Smooth muscle cell (in vitro differentiated cells): ENCODE measurements at regions not wholly inside any gene's neighbourhood (a gene's known extent, or its start where the extent isn't known, plus 50 kb on each side); places are given as distances from the start of the nearest gene placed in this dataset.

ENCODE experiments used
- DNase-seq: peaks from one replicate; lab custom pipeline; 2025; ENCODE audit not compliant: unreplicated experiment; lab: John Stamatoyannopoulos, UW
- H2AFZ ChIP-seq: fragments of 200-600 bp; sonication (generic); 2 replicates; pipeline ENCODE4 v1.6.0; 2016; ENCODE audit warnings: antibody characterized with exemption, low read depth, mild to moderate bottlenecking
- H3F3A ChIP-seq: fragments of 200-600 bp; sonication (generic); 2 replicates; pipeline ENCODE4 v1.6.0; 2017; ENCODE audit warnings: antibody characterized with exemption, low read depth
- H3K27ac ChIP-seq: fragments of 200-600 bp; sonication (generic); 2 replicates; pipeline ENCODE4 v1.5.1; 2016; ENCODE audit warnings: low read depth, mild to moderate bottlenecking
- H3K27me3 ChIP-seq: fragments of 200-600 bp; sonication (generic); 2 replicates; pipeline ENCODE4 v1.6.1; 2016; ENCODE audit warnings: low read depth, mild to moderate bottlenecking
- H3K36me3 ChIP-seq: fragments of 200-600 bp; sonication (generic); 2 replicates; pipeline ENCODE4 v1.5.1; 2016; ENCODE audit warnings: low read depth
- H3K4me1 ChIP-seq: fragments of 200-600 bp; sonication (generic); 2 replicates; pipeline ENCODE4 v1.5.1; 2016; ENCODE audit warnings: low read depth
- H3K4me2 ChIP-seq: fragments of 200-600 bp; sonication (generic); 2 replicates; pipeline ENCODE4 v1.6.0; 2016; ENCODE audit warnings: mild to moderate bottlenecking
- H3K4me3 ChIP-seq: fragments of 200-600 bp; sonication (generic); 2 replicates; pipeline ENCODE4 v1.5.1; 2016; ENCODE audit warnings: mild to moderate bottlenecking
- H3K79me2 ChIP-seq: fragments of 200-600 bp; sonication (generic); 2 replicates; pipeline ENCODE4 v1.6.0; 2016; ENCODE audit warnings: low read depth, mild to moderate bottlenecking
- H3K9ac ChIP-seq: fragments of 200-600 bp; sonication (generic); 2 replicates; pipeline ENCODE4 v1.6.0; 2016; ENCODE audit warnings: low read depth
- H3K9me3 ChIP-seq: fragments of 200-600 bp; sonication (generic); replicated peaks from 2 replicates; pipeline ENCODE4 v1.5.1; 2016; ENCODE audit warnings: low read depth
- H4K20me1 ChIP-seq: fragments of 200-600 bp; sonication (generic); 2 replicates; pipeline ENCODE4 v1.6.0; 2016; ENCODE audit warnings: low read depth
- CTCF ChIP-seq: fragments of 200-600 bp; sonication (generic); IDR thresholded peaks from 2 replicates; pipeline ENCODE4 v1.5.1; 2017; ENCODE audit warnings: borderline replicate concordance, mild to moderate bottlenecking, antibody characterized with exemption; ENCODE audit not compliant: insufficient read depth, poor library complexity, severe bottlenecking
- WGBS: methylation state at CpG from one replicate; pipeline ENCODE4 v1.1.7; 2016; ENCODE audit warnings: low lambda C conversion rate; 5-methylcytosine and 5-hydroxymethylcytosine counted together

GRCh38 chr12:85557850-85558249 is 277.8 kb downstream of the ALX1 start:
- whole genome bisulfite sequencing: 83% methylated on average over 1 of the region's 1 CpG
- H3K9ac ChIP-seq: no peak overlapping the region
- H3K27me3 ChIP-seq: no peaks in the 10 kb centered on the region

GRCh38 chr12:85558684-85559083 is 277.5 kb downstream of the RASSF9 start:
- no peaks in the 10 kb centered on the region for H3K79me2 ChIP-seq
- no peak overlapping the region for H3K9ac ChIP-seq
- no peaks in the 10 kb centered on the region for H3K36me3 ChIP-seq
- no peaks in the 10 kb centered on the region for H4K20me1 ChIP-seq
- no peaks in the 10 kb centered on the region for H3K27me3 ChIP-seq
- no peak overlapping the region for H3K27ac ChIP-seq
- no peaks in the 10 kb centered on the region for H3K4me1 ChIP-seq
- DNase-seq: no peak
- H3K4me2 ChIP-seq: no peak overlapping the region
- no peak overlapping the region for H3K4me3 ChIP-seq
- H2AFZ ChIP-seq: no peak overlapping the region
- TF ChIP-seq CTCF: no peak
- H3K9me3 ChIP-seq: no peaks in the 10 kb centered on the region
- H3F3A ChIP-seq: no peaks in the 10 kb centered on the region

More at GRCh38 chr12:85557850-85558249, 277.8 kb downstream of the ALX1 start:
- DNase-seq: no peak
- H2AFZ ChIP-seq: no peak overlapping the region
- H3K4me1 ChIP-seq: no peaks in the 10 kb centered on the region
- H3K4me3 ChIP-seq: no peak overlapping the region
- H3K79me2 ChIP-seq: no peaks in the 10 kb centered on the region
- no peaks in the 10 kb centered on the region for H4K20me1 ChIP-seq
- no peaks in the 10 kb centered on the region for H3K36me3 ChIP-seq
- no peak overlapping the region for H3K27ac ChIP-seq
- H3K4me2 ChIP-seq: no peak overlapping the region
- no peak for TF ChIP-seq CTCF
- no peaks in the 10 kb centered on the region for H3F3A ChIP-seq
- no peaks in the 10 kb centered on the region for H3K9me3 ChIP-seq

GRCh38 chr12:85559127-85559526 is 277.1 kb downstream of the RASSF9 start:
- Histone ChIP-seq H3K27me3 (no peaks in the 10 kb centered on the region), H3K36me3 (no peaks in the 10 kb centered on the region), H3K9ac (no peak overlapping the region), H2AFZ (no peak overlapping the region), H3K9me3 (no peaks in the 10 kb centered on the region), H3K4me1 (no peaks in the 10 kb centered on the region), H3K4me2 (no peak overlapping the region), H3K79me2 (no peaks in the 10 kb centered on the region), H3K4me3 (no peak overlapping the region), H3K27ac (no peak overlapping the region), H3F3A (no peaks in the 10 kb centered on the region), H4K20me1 (no peaks in the 10 kb centered on the region)
- TF ChIP-seq CTCF: no peak
- WGBS: 91% methylated on average over 2 of the region's 2 CpGs
- no peak for DNase-seq

- Histone ChIP-seq H3K36me3 (no peaks in the 10 kb centered on the region), H3K4me3 (no peak overlapping the region), H2AFZ (no peak overlapping the region), H3K4me1 (no peaks in the 10 kb centered on the region), H3K27me3 (no peaks in the 10 kb centered on the region), H4K20me1 (no peaks in the 10 kb centered on the region), H3K79me2 (no peaks in the 10 kb centered on the region), H3K9ac (no peak overlapping the region), H3F3A (no peaks in the 10 kb centered on the region), H3K4me2 (no peak overlapping the region), H3K9me3 (no peaks in the 10 kb centered on the region), H3K27ac (no peak overlapping the region)
- no peak for TF ChIP-seq CTCF
- DNase-seq: no peak
These were observed 276.7 kb downstream of the RASSF9 start for GRCh38 chr12:85559536-85559935.
